Fibroblast of lung (primary cell): ENCODE measurements at regions not wholly inside any gene's neighbourhood (a gene's known extent, or its start where the extent isn't known, plus 50 kb on each side); places are given as distances from the start of the nearest gene placed in this dataset.

Source experiments
- DNase-seq, 2 donors: peaks; one replicate each; pipeline versions ENCODE4 v3.0.0 to v3.0.0-alpha.2; 2010; ENCODE audit warnings: low read depth in 2 of 2
- H2AFZ ChIP-seq: 2 replicates; pipeline ENCODE4 v1.5.1; 2012; ENCODE audit warnings: low read length, control low read depth, inconsistent platforms
- H3K27ac ChIP-seq: 2 replicates; pipeline ENCODE4 v1.5.1; 2011; ENCODE audit warnings: low read length, control low read depth; ENCODE audit not compliant: insufficient read depth
- H3K27me3 ChIP-seq: 2 replicates; pipeline ENCODE4 v1.5.1; 2011; ENCODE audit warnings: mild to moderate bottlenecking, low read length; ENCODE audit not compliant: control insufficient read depth, insufficient read depth
- H3K36me3 ChIP-seq: 2 replicates; pipeline ENCODE4 v1.5.1; 2011; ENCODE audit warnings: low read length; ENCODE audit not compliant: control insufficient read depth, insufficient read depth
- H3K4me1 ChIP-seq: 2 replicates; pipeline ENCODE4 v1.5.1; 2011; ENCODE audit warnings: low read length; ENCODE audit not compliant: control insufficient read depth, insufficient read depth; ENCODE audit errors: extremely low read depth
- H3K4me2 ChIP-seq: 2 replicates; pipeline ENCODE4 v1.5.1; 2011; ENCODE audit warnings: low read length, control low read depth; ENCODE audit not compliant: insufficient read depth; ENCODE audit errors: extremely low read depth
- H3K4me3 ChIP-seq, 4 experiments: fragments of 200-600 bp in 1 of 4; sonication (generic) in 1 of 4; replicated peaks in 1 of 4; 2 replicates each; pipeline ENCODE4 v1.5.1; 2011 to 2016; ENCODE audit warnings: low read length in 4 of 4, low read depth in 3 of 4, mild to moderate bottlenecking in 3 of 4, control low read depth in 2 of 4, inconsistent platforms in 1 of 4, mixed read lengths in 1 of 4; ENCODE audit not compliant: insufficient read depth in 1 of 4; ENCODE audit errors: control extremely low read depth in 1 of 4
- H3K79me2 ChIP-seq: 2 replicates; pipeline ENCODE4 v1.5.1; 2012; ENCODE audit warnings: mild to moderate bottlenecking, low read length, inconsistent platforms; ENCODE audit not compliant: control insufficient read depth, insufficient read depth
- H3K9ac ChIP-seq: 2 replicates; pipeline ENCODE4 v1.5.1; 2011; ENCODE audit warnings: mild to moderate bottlenecking, low read length, control low read depth; ENCODE audit not compliant: insufficient read depth
- H3K9me3 ChIP-seq: 2 replicates; pipeline ENCODE4 v1.5.1; 2012; ENCODE audit warnings: low read depth, low read length; ENCODE audit not compliant: control insufficient read depth, insufficient read depth
- H4K20me1 ChIP-seq: 2 replicates; pipeline ENCODE4 v1.5.1; 2011; ENCODE audit warnings: low read length; ENCODE audit not compliant: control insufficient read depth, insufficient read depth; ENCODE audit errors: extremely low read depth
- EZH2 ChIP-seq: IDR thresholded peaks from 2 replicates; pipeline ENCODE4 v1.5.1; 2012; ENCODE audit warnings: low read length, control low read depth, mild to moderate bottlenecking; ENCODE audit errors: missing control alignments
- TF ChIP-seq, protein P1 (sequence below), 2 donors: IDR thresholded peaks in 1 of 2; conservative IDR thresholded peaks in 1 of 2; 1 replicate in 1 of 2; 2 replicates in 1 of 2; pipeline ENCODE4 v1.5.1; 2011 to 2012; ENCODE audit warnings: low read length in 2 of 2, control low read depth in 1 of 2, inconsistent platforms in 1 of 2, low read depth in 1 of 2, mild to moderate bottlenecking in 1 of 2

DNA sequence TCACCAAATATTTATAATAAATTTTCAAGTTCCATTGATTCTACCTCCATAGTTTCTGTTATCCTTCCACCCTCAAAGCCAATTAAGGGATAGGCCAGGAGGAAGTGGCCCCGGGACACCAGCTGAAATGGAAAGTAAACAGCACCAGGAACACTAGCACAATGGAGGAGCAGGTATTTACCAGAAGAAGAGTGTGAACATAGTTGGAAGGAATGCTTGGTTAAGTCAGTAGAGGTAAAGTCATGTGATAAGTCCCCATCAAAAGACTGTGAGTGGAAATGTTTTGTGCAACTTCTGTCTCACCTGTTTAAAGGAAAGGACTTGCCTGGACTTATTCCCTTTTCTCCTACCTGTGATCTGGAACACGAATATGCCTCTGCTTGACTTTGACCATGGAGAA is 146.7 kb upstream of the RAI14 start:
- H3K27ac ChIP-seq = no peak overlapping the region
- H3K9me3 ChIP-seq = no peaks in the 10 kb centered on the region
- H2AFZ ChIP-seq = no peak overlapping the region
- DNase-seq = no peak
- no peaks in the 10 kb centered on the region for H3K79me2 ChIP-seq
- no peaks in the 10 kb centered on the region for H3K4me1 ChIP-seq
- no peak overlapping the region for H3K9ac ChIP-seq
- H3K27me3 ChIP-seq = no peaks in the 10 kb centered on the region
- TF ChIP-seq, protein P1, sequence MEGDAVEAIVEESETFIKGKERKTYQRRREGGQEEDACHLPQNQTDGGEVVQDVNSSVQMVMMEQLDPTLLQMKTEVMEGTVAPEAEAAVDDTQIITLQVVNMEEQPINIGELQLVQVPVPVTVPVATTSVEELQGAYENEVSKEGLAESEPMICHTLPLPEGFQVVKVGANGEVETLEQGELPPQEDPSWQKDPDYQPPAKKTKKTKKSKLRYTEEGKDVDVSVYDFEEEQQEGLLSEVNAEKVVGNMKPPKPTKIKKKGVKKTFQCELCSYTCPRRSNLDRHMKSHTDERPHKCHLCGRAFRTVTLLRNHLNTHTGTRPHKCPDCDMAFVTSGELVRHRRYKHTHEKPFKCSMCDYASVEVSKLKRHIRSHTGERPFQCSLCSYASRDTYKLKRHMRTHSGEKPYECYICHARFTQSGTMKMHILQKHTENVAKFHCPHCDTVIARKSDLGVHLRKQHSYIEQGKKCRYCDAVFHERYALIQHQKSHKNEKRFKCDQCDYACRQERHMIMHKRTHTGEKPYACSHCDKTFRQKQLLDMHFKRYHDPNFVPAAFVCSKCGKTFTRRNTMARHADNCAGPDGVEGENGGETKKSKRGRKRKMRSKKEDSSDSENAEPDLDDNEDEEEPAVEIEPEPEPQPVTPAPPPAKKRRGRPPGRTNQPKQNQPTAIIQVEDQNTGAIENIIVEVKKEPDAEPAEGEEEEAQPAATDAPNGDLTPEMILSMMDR (conservative IDR thresholded peaks at IDR 0.05 in 1 of 2, IDR thresholded peaks at IDR 0.05 in 1 of 2; ENCODE audit: low read depth in 1 of 2, low read length in 2 of 2) = no peak
- no peak for TF ChIP-seq EZH2
- H3K4me3 ChIP-seq = no peak overlapping the region
- no peak overlapping the region for H3K4me2 ChIP-seq
- no peaks in the 10 kb centered on the region for H3K36me3 ChIP-seq
- no peaks in the 10 kb centered on the region for H4K20me1 ChIP-seq

DNA sequence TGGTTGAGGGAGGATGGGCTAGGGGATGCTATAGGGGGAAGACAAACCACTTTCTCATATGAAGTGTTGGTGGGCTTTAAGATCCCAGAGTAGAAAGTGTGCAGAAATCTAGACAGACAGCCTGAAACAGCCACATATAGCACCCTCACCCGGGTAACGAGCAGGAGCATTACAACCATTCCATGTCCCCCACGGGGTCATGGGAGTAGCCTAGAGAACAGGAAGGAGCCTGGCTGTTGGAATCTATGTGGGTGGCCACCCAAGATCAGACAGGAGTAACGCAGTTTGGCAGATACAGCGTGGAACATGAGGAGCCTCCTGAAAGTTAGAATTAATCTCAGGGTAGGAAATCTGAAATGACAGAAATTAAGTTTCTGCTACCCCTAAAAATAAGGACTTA is 146.1 kb upstream of the RAI14 start:
- Histone ChIP-seq H3K4me2 (no peak overlapping the region), H3K9me3 (no peaks in the 10 kb centered on the region), H3K36me3 (no peaks in the 10 kb centered on the region), H3K79me2 (no peaks in the 10 kb centered on the region), H3K9ac (no peak overlapping the region), H2AFZ (peak overlapping the region; percentile 12), H3K4me3 (no peak overlapping the region), H3K4me1 (no peaks in the 10 kb centered on the region), H3K27ac (no peak overlapping the region), H3K27me3 (no peaks in the 10 kb centered on the region), H4K20me1 (no peaks in the 10 kb centered on the region)
- TF ChIP-seq, protein P1 (conservative IDR thresholded peaks at IDR 0.05 in 1 of 2, IDR thresholded peaks at IDR 0.05 in 1 of 2; ENCODE audit: low read depth in 1 of 2, low read length in 2 of 2) = no peak
- no peak for TF ChIP-seq EZH2
- peak in 1 of 2 donors; percentile 48 for DNase-seq

DNA sequence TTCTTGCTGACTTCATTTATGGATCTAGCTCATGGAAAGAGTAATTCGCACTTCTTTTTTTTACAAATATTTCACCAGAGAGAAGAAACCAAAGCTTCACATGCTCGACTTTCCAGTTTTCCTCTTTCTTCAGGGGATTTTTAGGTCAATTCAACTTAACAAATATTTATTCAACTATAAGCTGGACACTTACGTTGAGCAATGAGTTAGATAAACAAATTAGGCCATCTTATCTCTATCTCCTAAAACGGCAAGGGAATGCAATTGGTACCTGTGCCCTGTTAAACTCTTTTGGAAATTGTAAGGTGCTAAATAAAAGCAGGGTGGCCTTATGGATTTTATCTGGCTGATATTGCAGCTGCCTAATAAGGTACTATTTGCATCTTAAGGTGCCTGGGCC is 145.1 kb upstream of the RAI14 start:
- H3K4me2 ChIP-seq = no peak overlapping the region
- H3K27ac ChIP-seq = no peak overlapping the region

More for the DNA sequence above, 145.1 kb upstream of the RAI14 start:
- no peaks in the 10 kb centered on the region for H3K79me2 ChIP-seq
- H3K9me3 ChIP-seq = no peaks in the 10 kb centered on the region
- H3K36me3 ChIP-seq = no peaks in the 10 kb centered on the region
- no peaks in the 10 kb centered on the region for H3K27me3 ChIP-seq
- DNase-seq = no peak
- H4K20me1 ChIP-seq = no peaks in the 10 kb centered on the region
- no peak overlapping the region for H2AFZ ChIP-seq
- no peak overlapping the region for H3K9ac ChIP-seq
- TF ChIP-seq, protein P1 (conservative IDR thresholded peaks at IDR 0.05 in 1 of 2, IDR thresholded peaks at IDR 0.05 in 1 of 2; ENCODE audit: low read depth in 1 of 2, low read length in 2 of 2) = no peak
- no peak for TF ChIP-seq EZH2
- no peak overlapping the region for H3K4me3 ChIP-seq
- no peaks in the 10 kb centered on the region for H3K4me1 ChIP-seq
